GM12891 (cell line): ENCODE measurements at regions not wholly inside any gene's neighbourhood (a gene's known extent, or its start where the extent isn't known, plus 50 kb on each side); places are given as distances from the start of the nearest gene placed in this dataset.

Experiments
- PAX5 ChIP-seq: IDR thresholded peaks from 2 replicates; pipeline ENCODE4 v1.6.1; 2011; ENCODE audit warnings: low read length, moderate library complexity, mild to moderate bottlenecking; ENCODE audit not compliant: insufficient read depth, severe bottlenecking
- POLR2A ChIP-seq: IDR thresholded peaks from 2 replicates; pipeline ENCODE4 v1.6.1; 2011; ENCODE audit warnings: low read depth, low read length, control low read depth
- POLR2AphosphoS5 ChIP-seq: IDR thresholded peaks from 2 replicates; pipeline ENCODE4 v1.6.1; 2011; ENCODE audit warnings: low read depth, low read length, control low read depth
- POU2F2 ChIP-seq: IDR thresholded peaks from 2 replicates; pipeline ENCODE4 v1.6.1; 2011; ENCODE audit warnings: low read depth, mild to moderate bottlenecking, control low read depth, low read length, moderate library complexity
- SPI1 ChIP-seq: IDR thresholded peaks from 2 replicates; pipeline ENCODE4 v1.6.1; 2011; ENCODE audit warnings: low read depth, low read length, control low read depth
- TAF1 ChIP-seq: IDR thresholded peaks from 2 replicates; pipeline ENCODE4 v1.6.1; 2011; ENCODE audit warnings: low read depth, low read length, control low read depth

DNA sequence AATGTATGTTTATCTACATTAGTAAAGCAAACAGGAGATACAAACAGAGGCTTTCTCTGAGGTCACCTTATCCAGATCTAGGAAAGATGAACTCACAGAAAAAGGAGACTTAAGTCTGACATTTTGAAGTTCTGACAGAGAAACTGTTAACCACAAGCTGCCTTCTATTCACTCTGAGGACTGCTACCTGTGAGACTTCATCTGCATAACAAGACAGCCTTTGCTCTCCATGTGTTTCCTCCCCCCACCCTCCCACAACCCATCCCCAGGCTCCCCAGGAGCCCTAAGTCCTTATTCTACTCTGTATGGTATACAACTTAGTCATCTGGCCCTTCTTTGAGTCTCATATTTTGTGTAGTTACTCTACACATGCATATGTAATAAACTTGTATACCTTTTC, 699.0 kb downstream of the FGF9 start:
- TF ChIP-seq POLR2A (no peak), TAF1 (no peak), POLR2AphosphoS5 (no peak), SPI1 (no peak), PAX5 (no peak), POU2F2 (no peak)
